RKO (cell line): ENCODE measurements at regions not wholly inside any gene's neighbourhood (a gene's known extent, or its start where the extent isn't known, plus 50 kb on each side); places are given as distances from the start of the nearest gene placed in this dataset.

Experiments used
- DNase-seq: peaks from one replicate; pipeline ENCODE4 v3.0.0-alpha.2; 2016; ENCODE audit warnings: low spot score

DNA sequence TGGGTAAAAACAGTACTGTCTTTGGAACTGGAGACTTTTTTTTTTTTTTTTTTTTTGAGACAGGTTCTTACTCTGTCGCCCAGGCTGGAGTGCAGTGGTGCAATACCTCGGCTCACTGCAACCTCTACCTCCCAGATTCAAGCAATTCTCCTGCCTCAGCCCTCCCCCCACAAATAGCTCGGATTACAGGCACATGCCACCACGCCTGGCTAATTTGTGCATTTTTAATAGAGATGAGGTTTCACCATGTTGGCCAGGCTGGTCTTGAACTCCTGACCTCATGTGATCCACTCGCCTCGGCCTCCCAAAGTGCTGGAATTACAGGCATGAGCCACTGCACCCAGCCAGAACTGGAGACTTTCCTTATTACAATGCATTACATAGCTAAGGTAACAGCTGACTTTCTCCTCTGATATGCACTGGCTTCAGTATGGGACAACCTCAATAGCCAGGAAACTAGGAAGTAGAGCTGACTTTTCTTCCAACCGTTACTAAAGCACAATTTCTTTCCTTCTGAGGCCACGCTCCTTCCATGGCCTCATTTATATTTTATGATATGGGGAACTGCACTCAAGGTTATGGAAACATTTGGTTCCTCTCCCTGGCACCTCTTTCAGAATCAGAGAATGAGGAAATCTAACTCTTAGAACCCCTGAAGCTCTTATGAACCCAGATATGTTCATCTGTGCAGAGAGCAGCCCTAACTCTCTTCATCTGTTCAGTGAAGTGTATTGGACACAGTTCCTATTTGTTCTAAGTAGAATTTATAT, 53.5 kb upstream of the FAM9B start:
- DNase-seq, result no peak

DNA sequence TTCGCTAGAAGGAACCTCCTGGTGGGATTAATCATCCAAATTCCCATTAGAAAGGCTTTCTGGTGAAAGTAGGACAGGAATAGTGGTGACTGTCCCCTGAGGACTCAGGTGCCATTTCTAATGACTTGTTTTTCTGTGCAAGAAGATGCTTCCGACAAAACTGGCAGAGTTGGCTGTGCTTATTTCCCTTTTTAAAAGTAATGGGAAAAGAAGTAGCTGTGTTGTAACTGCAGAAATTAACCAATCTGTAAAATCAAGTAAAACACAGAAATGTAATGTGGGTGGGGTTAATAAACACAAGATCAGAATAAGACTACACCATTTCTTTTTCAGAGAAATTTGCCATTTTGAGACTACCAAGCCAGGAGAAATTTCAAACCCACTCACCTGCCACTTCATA, 55.0 kb upstream of the FAM9B start:
- no peak for DNase-seq

DNA sequence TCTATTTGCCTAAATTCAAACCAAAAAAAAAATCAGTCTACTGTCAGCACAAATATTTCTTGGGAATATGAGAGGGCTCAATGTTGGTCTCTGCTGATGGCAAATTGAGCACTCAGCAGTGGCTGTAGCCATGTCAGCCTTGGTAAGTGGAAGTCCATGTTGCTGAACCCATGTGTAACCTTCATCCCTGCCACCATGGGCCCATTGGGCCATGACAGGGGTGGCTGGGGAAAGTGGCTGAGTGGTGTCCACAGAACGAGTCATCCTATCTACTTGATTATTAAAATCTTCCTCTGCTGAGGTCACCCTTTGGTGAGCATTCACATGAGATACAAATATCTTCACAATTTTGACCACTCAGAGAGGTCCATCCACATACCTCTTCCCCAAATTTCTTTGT, 56.8 kb upstream of the FAM9B start:
- no peak for DNase-seq

DNA sequence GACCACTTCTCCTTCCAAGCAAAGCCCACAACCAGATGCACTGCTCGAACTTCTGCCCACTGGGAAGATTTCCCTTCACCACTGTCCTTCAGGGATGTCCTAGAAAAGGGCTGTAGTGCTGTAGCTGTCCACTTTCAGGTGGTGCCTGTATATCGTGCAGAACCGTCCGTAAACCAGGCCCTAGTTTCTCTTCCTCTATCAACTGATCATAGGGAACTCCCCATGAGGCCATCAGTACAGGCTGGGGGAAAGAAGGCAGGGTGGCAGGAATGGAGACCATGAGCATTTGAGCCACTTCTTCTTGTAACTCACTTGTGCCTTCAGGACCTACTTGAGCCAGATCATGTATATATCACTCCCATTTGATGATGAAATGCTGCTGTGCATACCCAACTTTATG, 57.3 kb upstream of the FAM9B start:
- no peak for DNase-seq

DNA sequence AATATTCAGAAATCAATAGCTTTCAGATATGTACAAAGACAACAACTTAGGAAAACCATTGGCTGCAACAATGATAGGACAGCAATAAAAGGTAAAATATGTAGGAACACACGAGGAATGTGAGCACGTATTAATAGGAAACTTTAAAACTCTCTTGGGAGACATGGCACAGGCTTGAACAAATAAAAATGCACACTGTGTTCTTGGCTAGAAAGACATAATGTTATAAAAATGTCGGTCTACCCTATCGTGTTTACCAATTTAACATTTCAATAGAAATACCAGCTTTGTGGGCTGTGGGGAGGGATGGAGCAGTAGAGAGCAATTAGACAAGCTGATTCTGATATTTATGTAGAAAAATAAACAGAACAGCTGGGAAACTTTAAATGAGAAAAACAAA, 69.0 kb upstream of the FAM9B start:
- no peak for DNase-seq

DNA sequence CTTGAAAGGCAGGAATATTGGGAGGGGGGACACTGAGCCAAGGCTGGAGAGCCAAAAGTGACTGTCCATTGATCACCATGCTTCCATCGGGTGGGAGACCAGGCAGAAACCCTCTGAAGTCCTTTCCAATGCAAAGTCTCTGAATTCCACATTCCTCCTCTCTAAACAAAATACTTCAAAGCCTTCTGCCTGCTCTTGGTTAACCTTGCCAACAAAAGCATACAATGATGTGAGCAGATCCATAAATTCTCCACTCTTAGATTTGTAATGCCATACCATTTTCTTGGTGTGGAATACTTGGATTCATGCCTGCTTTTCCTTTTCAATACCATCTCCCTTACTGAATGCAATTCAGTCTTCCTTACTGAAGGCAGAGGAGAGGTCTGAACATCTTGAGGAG, 74.1 kb upstream of the FAM9B start:
- DNase-seq, result no peak

DNA sequence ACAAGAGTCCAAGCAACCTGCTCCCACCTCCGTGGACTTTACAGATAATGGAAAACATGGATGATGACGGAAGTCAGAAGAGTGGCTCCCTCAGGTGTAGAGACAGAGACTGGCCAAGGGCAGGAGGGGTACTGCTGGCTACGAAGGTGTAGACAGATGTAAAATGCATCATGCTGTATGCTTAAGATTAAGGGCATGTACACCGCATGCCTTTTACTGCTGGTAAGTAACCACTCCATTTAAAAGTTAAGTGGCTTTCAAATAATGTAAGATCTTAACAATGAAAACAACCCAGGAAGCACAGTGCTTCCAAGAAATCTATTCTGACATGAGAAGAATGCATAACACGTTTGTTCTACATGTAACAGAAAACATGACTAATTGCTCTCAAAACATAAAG, 76.9 kb upstream of the FAM9B start:
- DNase-seq, result no peak

DNA sequence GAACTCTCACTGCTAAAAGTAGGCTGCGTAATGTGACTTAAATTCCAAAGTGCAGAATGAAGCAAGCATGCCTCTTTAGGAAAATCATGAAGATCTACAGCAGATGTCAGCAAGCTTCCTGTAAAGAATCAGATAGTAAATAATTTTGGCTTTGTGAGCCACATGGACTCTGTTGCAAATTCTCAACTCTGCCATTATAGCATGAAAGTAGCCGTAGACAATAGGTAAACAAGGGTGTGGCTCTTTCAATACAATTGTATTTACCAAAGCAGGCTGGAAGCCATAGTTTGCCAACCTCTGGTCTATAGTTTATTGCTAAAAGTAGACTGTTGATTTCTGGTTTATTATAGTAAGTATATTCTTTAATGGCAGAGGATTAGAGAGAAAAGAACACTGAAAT, 80.3 kb upstream of the FAM9B start:
- DNase-seq, result no peak

DNA sequence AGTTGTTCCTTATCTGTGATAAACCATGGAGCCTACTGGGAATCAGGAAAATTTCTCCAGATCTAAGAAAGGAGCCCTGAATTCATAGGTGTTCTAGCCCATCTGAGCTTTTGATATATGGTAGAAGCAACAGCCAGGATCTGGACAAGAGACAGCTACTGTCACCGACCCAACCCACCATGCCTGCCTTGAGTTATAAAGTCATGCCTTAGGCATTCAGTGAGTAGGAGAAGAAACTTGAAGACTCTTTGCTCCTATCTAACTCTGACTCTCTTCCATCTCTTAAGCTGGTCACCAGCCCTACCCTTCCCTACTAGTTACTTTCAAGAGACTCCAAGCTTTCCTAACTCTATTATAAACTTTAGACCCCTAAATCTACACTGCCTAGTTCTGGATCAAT, 83.9 kb upstream of the FAM9B start:
- DNase-seq, result no peak

DNA sequence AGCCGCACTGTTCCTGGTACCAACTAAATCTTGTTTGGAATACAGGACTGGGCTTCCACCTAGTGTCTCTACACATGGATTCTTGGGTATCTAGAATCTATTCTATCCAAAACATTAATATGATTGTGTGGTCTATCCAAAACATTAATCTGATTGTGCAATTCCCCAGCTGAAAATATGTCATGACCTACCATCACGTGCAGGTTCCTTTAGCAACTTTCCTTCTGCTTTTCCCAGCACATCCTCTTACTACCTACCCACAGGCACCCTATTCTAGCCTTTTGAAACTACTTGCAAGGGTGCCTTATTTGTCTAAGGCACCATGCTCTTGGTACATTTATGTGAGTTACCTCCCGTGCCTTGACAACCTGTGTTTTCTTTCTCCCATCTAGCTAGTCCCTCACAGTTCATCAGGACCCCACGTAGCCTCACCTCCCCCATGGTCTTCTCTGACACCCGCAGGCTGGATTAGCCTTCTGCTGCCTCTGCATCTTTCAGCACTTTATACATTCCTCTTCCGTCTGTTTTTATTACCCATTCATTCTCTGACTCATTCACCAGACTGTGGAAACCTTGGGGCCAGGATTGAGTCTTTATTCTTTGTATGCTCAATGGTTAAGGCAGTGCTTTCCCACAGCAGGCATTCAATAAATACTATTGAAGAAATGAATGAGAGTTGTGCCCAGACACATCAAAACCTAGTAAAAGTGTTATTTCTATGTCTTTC, 88.8 kb upstream of the FAM9B start:
- no peak for DNase-seq

DNA sequence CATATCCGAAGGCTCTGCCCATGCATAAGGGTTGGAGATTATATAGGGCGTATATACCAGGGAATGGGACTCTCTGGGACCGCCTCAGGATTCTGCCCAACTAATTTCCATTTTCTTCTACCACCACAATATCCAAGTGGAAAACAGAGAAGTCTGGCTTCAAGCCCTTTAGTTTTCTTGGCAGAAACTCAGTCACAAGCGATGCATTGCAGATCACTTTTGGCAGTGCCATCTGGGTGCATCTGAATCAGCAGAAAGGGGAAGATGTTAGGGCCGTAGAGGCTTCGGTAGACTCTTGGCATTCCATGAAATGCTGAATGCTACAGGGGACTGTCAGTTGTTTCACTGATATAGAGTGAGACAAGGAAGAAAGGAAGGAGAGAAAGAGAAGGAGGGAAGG, 94.1 kb upstream of the FAM9B start:
- DNase-seq, result no peak

DNA sequence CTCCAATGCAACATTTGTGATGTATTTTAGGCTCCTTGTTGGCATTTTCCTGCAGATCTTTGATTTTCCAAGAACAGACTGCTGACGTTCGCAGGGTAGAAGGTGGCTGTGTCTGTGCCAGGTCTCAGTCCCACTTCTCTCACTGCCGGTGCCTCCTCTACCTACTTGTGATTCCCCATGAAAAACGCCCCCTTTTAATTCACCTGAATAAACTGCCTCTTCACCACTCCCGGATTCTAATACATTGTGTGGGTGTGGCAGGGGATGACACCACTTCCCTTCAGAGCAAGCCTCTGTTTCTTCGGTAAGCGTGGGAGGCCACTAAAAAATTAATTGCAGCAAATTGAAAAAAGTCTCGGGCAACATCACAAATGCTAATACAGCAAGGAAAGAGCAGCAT, 96.1 kb upstream of the FAM9B start:
- DNase-seq, result no peak

DNA sequence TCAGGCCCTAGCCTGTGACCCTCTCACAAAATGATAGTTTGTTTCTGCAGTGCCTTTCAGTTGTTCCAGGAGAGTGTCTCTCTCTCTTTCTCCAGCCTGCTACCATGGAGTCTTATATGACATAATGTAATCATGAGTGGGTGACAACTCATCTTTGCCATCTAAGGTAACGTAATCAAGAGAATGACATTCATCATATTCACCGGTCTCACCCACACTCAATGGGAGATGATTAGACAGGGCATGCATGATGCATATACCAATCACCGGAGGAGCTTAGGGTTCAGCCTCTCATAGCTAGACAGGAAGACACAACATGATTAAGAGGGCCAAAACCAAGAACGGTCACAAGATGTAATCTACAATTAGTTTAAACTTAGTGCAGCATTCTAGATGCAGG, 97.1 kb upstream of the FAM9B start:
- DNase-seq, result peak; percentile 78

DNA sequence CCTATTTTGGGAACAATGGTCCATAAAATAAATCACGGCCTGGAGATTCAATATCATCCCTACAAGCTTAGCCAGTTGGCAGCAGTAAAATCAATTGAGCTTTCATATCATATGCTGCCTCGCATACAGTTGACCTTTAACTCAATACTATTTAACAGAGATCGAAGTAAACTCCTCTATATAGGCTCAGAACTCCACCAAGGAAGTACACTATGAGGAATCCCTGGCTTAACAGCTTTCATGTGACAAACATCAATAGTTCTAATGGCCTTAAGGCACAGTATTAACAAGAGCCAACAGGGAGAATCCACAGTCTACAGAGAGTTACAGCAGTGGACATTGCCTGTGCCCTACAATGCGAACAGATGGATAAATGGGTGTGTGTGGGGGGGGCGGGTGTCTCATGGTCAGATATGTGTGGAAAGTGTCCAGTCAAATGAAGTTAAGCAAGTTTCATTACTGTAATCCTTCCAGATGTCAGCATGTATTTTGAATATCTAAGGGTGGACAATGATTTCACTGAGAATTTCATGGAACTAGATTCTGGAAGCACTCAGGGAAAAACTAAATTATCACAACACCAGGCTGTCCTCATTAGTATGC, 98.2 kb upstream of the FAM9B start:
- DNase-seq, result no peak

DNA sequence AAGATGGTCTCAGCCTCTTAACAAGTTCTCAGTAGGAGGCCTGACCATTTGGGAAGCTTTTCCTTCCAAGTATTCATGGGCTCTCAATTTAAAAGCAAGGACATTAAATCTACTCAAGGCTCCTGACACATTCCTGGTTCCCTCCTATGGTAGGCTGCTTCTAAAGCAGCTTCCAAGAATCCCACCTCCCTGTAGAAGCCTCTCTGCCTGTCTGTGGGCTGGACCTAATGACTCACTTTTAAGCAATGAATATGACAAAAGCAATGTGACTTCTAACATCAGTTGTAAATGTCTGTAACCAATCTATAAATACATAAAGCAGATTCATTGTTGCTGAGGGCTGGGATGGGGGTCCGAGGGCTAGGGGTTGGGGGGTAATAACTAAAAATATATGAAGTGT, 99.5 kb upstream of the FAM9B start:
- no peak for DNase-seq

DNA sequence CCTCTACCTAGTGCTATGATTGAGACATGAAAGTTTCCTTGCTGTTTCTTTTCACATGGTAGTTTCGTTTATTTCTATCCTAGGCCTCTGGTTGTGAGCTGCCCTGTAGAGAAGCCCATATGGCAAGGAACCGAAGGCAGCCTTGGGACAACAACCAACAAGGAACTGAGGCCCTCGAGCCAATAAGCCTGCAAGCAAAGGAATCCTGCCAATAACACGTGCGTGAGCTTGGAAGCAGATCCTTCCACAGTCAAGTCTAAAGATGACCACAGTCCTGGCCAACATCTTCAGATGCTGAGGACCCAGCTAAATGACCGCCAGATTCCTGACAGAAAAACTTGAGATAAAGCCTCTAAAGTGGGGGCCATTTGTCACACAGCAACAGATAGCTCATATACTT, 100.4 kb upstream of the FAM9B start:
- no peak for DNase-seq

DNA sequence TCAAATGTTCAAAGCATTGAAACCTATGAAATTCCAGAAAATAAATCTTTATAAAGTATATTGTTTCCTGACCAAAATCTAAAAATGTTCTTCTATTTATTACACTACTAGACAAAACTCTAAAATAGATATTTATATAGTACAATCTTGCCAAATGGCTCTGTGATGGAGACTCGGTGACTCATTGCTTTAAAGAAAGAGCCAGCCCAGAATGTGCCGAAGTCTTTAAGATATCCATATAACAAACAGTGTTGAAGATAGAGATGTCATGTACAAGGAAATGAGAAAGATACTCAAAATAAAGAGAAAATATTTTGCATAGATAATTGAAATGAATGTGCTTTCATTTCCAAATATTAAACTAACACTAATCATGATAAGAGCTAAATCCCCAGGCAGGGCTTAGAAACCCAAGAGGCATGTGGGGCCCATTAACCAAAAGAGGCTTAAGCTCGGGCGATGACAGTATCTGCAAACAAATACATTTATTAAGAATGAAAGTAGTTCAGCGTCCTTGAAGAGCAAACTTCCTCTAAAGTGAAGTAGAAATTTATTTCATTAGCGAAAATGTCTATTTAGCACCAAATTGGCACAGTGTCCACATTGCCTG, 102.1 kb upstream of the FAM9B start:
- DNase-seq, result no peak

DNA sequence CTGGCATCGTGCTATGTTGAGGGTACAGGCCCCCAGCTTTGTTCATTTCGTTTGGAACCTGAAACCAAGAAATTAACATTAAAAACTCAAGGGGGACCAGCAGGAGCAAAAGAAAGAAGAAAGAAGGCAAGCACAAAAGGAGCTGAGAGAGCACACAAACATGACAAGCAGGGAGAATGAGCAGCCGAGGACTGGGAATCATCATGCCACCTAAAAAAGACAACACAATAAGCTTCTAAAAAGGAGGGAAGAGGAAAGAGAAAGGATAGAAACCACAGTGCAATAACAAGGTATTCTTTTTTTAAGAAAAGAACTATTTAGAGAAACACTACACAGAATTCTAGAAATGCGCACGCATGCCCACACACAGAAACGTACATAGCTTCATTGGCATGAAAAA, 103.2 kb upstream of the FAM9B start:
- DNase-seq, result no peak

DNA sequence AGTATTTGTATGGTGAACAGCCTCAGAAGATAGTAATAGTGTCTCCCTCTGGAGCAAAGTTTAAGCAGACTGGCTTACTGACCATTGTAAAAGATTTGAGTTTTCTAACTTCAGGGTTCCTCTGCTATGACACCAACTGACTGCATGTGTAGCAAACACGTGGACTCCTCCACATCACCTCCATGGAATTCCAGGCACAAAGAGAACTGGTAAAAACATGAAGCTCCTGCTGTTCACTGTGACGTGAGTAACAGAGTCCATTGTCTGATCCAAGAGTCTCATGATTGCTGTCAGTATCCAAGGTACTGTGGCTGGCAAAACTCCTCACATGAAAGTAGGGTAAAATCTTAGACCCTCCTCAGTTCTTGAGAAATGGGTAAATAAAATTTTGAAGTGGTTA, 107.6 kb upstream of the FAM9B start:
- no peak for DNase-seq

DNA sequence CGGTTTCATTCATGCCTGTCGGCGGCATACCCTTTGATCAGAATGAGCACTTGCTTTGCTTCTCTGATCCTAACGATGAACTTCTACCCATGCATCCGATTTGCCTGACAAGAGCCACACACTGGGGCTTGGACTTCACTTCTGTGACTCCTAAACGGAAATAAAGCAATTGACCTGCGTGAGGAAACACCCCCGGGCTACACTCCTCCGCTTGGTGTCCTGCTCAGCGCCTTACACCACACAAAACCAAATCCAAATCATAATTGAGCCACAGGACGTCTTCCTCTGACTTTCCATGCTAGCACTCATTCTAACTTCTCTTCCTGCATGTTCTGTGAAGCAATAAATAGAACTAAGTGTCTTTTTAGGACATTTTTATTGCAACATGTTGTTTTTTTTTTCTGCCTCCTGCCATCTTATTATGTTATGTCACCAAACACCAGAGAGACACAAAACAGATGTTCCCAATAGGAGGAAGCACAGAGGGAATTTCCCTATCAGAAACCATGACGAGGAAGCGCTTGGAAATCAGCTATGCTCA, 110.8 kb upstream of the FAM9B start:
- no peak for DNase-seq

DNA sequence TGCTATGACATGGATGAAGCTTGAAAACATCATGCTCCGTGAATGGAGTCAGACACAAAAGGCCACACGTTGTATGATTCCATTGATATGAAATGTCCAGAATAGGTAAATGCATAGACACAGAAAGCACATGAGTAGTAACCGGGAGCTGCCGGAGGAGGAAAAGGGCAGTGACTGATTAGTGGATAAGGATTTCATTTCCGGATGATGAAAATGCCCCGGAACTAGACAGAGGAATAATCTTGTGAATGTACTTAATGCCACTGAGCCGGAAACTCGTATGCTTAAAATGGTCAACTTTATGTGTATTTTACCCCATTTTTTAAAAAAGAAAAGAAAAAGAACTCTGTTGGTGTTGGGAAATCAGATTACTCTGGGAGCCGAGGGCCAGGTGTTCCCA, 112.7 kb upstream of the FAM9B start:
- DNase-seq, result no peak

DNA sequence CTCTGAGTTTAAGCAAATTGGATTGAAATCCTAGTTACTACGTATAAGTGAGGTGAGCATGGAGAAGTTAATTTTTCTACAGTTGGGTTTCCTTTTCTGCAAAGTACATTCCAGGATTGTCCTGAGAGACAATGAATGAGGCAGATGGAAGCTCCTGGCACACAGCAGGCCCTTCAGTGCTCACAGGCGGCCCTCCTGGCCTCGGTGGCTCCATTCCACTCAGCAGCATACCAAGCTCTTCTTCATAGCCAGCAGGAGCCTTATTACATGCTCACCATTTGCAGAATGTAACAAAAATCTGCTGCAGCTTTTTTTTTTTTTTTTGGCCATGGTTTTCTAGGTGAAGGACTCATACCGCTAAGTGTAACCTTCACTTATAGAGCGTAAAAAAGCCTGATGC, 113.2 kb upstream of the FAM9B start:
- DNase-seq, result no peak

DNA sequence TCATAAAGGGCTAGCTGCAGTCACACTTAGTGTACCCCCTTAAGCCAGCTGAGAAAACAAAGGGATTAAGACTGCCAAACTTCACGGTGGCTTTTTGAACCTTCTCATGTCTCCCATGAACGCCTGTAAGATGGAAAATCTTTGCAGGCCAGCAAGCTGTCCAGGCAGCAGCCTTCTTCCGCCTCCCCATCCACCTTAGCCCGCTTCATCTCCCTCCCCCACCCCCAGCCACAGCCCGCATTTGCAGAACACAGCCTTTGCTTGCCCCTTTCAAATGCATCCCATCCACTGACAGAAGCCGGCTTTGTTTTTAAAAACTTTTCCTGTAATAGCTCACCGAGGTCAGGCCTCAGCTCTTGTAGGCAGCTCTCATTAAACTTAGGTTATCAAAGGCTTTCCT, 113.8 kb upstream of the FAM9B start:
- no peak for DNase-seq
